Astrocyte of the cerebellum (primary cell): ENCODE measurements at regions not wholly inside any gene's neighbourhood (a gene's known extent, or its start where the extent isn't known, plus 50 kb on each side); places are given as distances from the start of the nearest gene placed in this dataset.

Experiments used
- DNase-seq: peaks from one replicate; pipeline ENCODE4 v3.0.0-alpha.2; 2011; ENCODE audit warnings: low read depth
- H3K4me3 ChIP-seq: 2 replicates; pipeline ENCODE4 v1.5.1; 2011; ENCODE audit warnings: mild to moderate bottlenecking, low read depth, low read length, moderate library complexity
- in situ Hi-C: cut with HindIII; loops from 2 replicates; pipeline ENCODE4 v1.10.0; 2017; ENCODE audit warnings: low sequenced_read_pairs
- TF ChIP-seq, protein P1 (sequence below): IDR thresholded peaks from 2 replicates; pipeline ENCODE4 v1.5.1; 2012; ENCODE audit warnings: low read length, low read depth, moderate library complexity, mild to moderate bottlenecking; ENCODE audit errors: missing control alignments

DNA sequence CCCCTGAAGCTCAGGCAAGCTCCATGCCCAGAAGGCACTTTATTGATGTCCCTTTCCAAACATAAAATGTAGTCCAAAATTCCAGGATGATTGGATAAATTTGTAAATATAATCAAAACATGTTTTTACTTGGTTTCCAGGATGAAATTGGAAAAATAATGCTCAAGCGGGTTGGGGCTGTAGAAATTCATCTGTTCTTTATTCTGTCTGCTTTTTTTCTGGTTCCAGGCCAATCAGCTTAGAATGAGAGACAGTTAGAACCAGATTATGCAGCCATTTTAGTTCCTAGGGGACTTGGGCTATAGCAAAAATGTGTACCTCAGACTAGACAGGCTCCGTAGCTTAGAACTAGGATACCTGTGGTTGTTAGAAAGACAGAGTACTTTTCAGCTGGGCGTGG is 450.8 kb downstream of the MCTP2 start:
- TF ChIP-seq, protein P1, sequence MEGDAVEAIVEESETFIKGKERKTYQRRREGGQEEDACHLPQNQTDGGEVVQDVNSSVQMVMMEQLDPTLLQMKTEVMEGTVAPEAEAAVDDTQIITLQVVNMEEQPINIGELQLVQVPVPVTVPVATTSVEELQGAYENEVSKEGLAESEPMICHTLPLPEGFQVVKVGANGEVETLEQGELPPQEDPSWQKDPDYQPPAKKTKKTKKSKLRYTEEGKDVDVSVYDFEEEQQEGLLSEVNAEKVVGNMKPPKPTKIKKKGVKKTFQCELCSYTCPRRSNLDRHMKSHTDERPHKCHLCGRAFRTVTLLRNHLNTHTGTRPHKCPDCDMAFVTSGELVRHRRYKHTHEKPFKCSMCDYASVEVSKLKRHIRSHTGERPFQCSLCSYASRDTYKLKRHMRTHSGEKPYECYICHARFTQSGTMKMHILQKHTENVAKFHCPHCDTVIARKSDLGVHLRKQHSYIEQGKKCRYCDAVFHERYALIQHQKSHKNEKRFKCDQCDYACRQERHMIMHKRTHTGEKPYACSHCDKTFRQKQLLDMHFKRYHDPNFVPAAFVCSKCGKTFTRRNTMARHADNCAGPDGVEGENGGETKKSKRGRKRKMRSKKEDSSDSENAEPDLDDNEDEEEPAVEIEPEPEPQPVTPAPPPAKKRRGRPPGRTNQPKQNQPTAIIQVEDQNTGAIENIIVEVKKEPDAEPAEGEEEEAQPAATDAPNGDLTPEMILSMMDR: no peak
- no peak overlapping the region for H3K4me3 ChIP-seq
- DNase-seq: no peak
- in situ Hi-C loops: no loop called here

DNA sequence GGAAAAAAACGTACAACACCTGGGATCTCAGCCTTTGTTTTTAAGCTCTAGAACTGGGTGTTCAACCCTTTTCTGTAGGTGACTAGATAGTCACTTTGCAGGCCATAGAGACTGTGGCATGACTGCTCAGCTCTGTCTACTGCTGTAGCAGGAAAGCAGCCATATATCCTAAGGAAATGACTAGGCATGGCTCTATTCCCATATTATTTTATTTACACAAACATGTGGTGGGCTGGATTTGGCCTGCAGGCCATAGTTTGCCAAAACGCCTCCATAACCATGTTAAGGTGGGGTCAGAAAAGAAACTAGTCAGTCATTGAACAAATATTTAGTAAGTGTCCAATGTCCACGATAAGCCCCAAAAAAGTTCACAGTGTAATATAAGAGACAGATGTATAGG is 452.5 kb downstream of the MCTP2 start:
- TF ChIP-seq, protein P1: no peak
- H3K4me3 ChIP-seq: no peak overlapping the region
- DNase-seq: no peak
- in situ Hi-C loops: no loop called here

DNA sequence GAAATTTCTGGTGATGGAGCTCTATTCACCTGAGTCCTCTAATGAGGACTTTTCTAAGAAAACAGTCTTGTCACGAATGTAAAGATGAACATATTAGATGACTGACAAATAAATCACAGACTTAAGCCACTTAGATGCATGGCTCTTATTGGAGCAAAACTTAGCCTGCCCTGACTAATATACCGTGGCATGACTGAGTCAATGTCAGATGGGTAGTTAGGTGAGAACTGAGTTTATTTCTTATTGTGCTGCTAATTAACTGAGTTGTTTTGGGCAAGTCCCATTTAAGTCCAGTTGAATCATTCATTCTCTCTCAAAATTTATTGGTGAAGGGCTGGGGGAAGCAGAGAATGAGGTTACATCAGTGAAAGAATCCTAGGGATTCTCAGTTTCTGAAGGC is 459.8 kb downstream of the MCTP2 start:
- H3K4me3 ChIP-seq: no peak overlapping the region
- DNase-seq: no peak
- TF ChIP-seq, protein P1: no peak
- in situ Hi-C loops: no loop called here

DNA sequence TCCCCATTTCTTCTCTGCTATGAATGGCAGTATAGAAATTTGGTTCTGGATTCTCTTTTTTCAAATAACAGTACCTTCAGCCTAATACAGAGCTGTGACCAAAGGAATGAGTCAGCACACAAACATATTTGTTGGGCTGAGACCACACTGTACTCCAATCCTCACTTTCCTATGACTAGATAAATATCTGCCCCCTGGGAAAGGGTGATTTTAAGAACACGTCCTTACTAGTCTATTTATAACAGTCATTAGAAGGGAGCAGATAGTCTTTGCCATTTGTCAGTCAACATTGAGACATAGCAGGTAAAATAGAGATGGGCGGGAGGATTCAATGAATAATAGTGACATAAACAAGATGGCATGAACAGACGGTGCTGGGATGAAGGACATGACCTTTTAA is 461.3 kb downstream of the MCTP2 start:
- no peak for DNase-seq
- in situ Hi-C loops: no loop called here
- TF ChIP-seq, protein P1: no peak
- H3K4me3 ChIP-seq: no peak overlapping the region

DNA sequence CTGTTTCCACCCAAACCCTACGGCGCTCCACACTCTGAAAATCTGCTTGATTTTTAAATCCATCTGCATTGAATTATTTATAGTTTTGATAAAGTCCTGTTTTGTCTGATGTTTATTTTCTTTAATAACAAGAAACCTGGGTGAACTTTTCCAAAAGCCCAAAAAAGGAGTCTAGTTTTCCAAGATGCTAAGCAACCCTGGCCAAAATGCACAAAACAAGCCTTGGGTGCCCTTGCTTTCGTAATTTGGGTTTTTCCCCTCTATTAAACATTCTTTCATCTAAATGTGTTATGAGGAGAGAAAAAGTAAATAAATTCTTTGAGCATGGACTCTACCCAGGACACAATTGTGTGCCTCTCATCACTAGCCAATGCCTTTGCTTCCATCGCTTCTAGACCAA is 468.9 kb downstream of the MCTP2 start:
- H3K4me3 ChIP-seq: no peak overlapping the region
- TF ChIP-seq, protein P1: no peak
- in situ Hi-C loops: no loop called here
- DNase-seq: no peak

DNA sequence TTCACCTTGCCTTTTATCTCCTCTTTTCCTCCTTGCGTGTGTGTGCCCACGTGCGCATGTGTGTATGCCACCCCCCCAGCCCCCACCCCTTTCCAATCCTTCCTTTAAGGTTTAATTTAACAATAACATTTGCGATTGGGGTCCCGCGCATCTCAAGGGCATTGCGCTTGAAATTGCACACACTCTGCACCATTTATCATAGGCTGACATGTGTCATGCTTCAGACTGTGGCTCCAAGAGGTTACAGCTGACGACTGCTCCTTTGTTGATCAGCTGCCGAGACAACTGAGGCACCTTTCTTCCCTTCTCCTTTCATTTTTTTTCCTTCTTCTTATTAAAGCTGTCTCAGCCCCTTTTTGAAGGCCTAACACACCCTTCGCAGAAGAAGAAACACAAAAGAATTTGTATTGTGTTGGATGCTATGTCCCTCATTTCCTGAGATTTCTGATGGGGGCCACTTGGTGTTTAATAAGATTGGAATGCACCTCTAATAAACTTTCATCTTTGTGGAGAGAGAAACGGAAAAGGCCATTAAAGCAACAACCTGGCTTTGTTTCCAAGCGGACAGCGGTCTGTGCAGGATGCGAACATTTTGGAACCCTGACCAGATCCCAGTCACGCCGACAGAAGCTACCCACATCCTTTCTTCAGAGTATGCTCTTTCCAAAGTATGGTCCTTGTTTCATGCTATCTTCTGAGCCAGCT is 470.1 kb downstream of the MCTP2 start:
- no peak overlapping the region for H3K4me3 ChIP-seq
- in situ Hi-C loops: no loop called here
- TF ChIP-seq, protein P1: no peak
- DNase-seq: no peak

DNA sequence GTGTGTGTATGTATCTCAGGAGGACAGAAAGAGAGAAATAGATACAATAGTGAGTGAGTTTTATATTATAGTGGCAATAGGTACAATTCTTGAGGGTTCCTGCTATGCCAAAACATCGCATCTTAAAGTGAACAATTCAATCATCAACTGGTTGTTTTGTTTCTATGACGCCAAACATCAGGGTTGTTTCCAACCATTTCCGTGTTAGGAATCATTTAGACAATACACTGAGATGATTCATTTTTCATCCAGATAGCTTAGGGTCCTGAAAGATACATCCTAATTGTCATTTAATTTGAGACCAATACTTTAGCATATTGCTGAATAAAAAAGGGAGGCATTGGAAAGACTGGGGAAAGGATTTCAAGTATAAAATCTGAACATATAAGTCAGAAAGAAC is 472.2 kb downstream of the MCTP2 start:
- TF ChIP-seq, protein P1: no peak
- in situ Hi-C loops: no loop called here
- no peak for DNase-seq
- H3K4me3 ChIP-seq: no peak overlapping the region
